ENCODE measurements at regions not wholly inside any gene's neighbourhood (a gene's known extent, or its start where the extent isn't known, plus 50 kb on each side); places are given as distances from the start of the nearest gene placed in this dataset.

GRCh38 chr2:82478641-82479040 is 1980.4 kb downstream of the SUCLG1 start:
- FAIRE-seq = no peak
- ATAC-seq = no peak

GRCh38 chr2:82476094-82476493 is 1983.0 kb downstream of the SUCLG1 start:
- Histone ChIP-seq H3K9me3 (no peaks in the 10 kb centered on the region), H3K27ac (no peak overlapping the region), H3K4me3 (no peak overlapping the region), H3K36me3 (no peaks in the 10 kb centered on the region), H3K4me1 (no peaks in the 10 kb centered on the region), H3K27me3 (no peaks in the 10 kb centered on the region)
- WGBS, 2 donors = 78 to 89% methylated on average over 1 of the region's 1 CpG
- ATAC-seq = no peak
- TF ChIP-seq CTCF (IDR thresholded peaks at IDR 0.05) = no peak
- DNase-seq = no peak
- FAIRE-seq = no peak
- intact Hi-C loops (cut with DNase I) = no loop called here

More at GRCh38 chr2:82478641-82479040, 1980.4 kb downstream of the SUCLG1 start:
- DNase-seq = no peak
- no peaks in the 10 kb centered on the region for H3K4me1 ChIP-seq
- no peaks in the 10 kb centered on the region for H3K9me3 ChIP-seq
- no peak for TF ChIP-seq CTCF (IDR thresholded peaks at IDR 0.05)
- no peak overlapping the region for H3K4me3 ChIP-seq
- intact Hi-C loops (cut with DNase I) = no loop called here
- H3K36me3 ChIP-seq = no peaks in the 10 kb centered on the region
- 70 to 75% methylated on average over 2 of the region's 2 CpGs for WGBS, 2 donors
- no peaks in the 10 kb centered on the region for H3K27me3 ChIP-seq
- H3K27ac ChIP-seq = no peak overlapping the region

- Histone ChIP-seq H3K4me1 (no peaks in the 10 kb centered on the region), H3K4me3 (no peak overlapping the region), H3K36me3 (no peaks in the 10 kb centered on the region), H3K27me3 (no peaks in the 10 kb centered on the region), H3K27ac (no peak overlapping the region), H3K9me3 (no peaks in the 10 kb centered on the region)
- intact Hi-C loops (cut with DNase I) = no loop called here
- WGBS, 2 donors = 80 to 85% methylated on average over 2 of the region's 2 CpGs
- FAIRE-seq (no peak), ATAC-seq (no peak), DNase-seq (no peak)
- no peak for TF ChIP-seq CTCF (IDR thresholded peaks at IDR 0.05)
Observed at GRCh38 chr2:82428251-82428650, 2030.8 kb downstream of the SUCLG1 start.

GRCh38 chr2:82412021-82412420 is 2047.1 kb downstream of the SUCLG1 start:
- Histone ChIP-seq H3K27me3 (no peaks in the 10 kb centered on the region), H3K9me3 (no peaks in the 10 kb centered on the region), H3K36me3 (no peaks in the 10 kb centered on the region), H3K27ac (no peak overlapping the region), H3K4me1 (no peaks in the 10 kb centered on the region), H3K4me3 (no peak overlapping the region)
- TF ChIP-seq CTCF (IDR thresholded peaks at IDR 0.05) = no peak
- DNase-seq (no peak), ATAC-seq (no peak), FAIRE-seq (no peak)
- WGBS, 2 donors = 71 to 72% methylated on average over 3 of the region's 3 CpGs
- intact Hi-C loops (cut with DNase I) = no loop called here

GRCh38 chr2:82411071-82411470 is 2048.0 kb downstream of the SUCLG1 start:
- Histone ChIP-seq H3K4me3 (no peak overlapping the region), H3K27me3 (no peaks in the 10 kb centered on the region), H3K9me3 (no peaks in the 10 kb centered on the region), H3K4me1 (no peaks in the 10 kb centered on the region), H3K36me3 (no peaks in the 10 kb centered on the region), H3K27ac (no peak overlapping the region)
- FAIRE-seq (no peak), ATAC-seq (no peak), DNase-seq (no peak)
- intact Hi-C loops (cut with DNase I) = no loop called here
- WGBS, 2 donors = 17 to 22% methylated on average over 3 of the region's 3 CpGs
- TF ChIP-seq CTCF (IDR thresholded peaks at IDR 0.05) = no peak

All from pancreas (tissue), 10 donors.